ENCODE measurements at regions not wholly inside any gene's neighbourhood (a gene's known extent, or its start where the extent isn't known, plus 50 kb on each side); places are given as distances from the start of the nearest gene placed in this dataset.

DNA sequence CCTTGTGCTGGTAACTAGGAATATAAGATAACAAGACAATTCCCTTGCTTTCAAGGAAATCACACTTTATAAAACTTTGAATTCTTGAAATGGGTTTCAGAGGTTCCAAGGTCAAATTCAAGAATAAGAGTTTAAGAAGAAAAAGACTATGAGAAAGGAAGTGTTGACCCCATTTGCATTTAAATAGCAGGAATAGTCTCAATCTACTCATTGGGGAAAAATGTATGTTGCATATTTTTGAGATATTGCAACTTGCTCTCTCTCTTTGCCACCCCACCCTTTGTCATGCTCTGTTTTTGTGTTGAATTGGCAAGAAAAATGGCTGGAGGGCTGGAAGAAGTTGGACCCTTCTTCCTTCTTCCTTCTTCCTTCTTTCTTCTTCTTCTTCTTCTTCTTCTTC, 699.2 kb downstream of the TUSC7 start:
- TF ChIP-seq CTCF (IDR thresholded peaks at IDR 0.05): no peak
- no peak for TF ChIP-seq POLR2A (IDR thresholded peaks at IDR 0.05)

Measured in thyroid gland (tissue), 4 donors.